ENCODE measurements at regions not wholly inside any gene's neighbourhood (a gene's known extent, or its start where the extent isn't known, plus 50 kb on each side); places are given as distances from the start of the nearest gene placed in this dataset.

GRCh38 chr5:117161718-117162335 is 587.2 kb upstream of the SEMA6A start:
- H3K9me3 ChIP-seq (ENCODE audit: control insufficient read depth in 2 of 2, insufficient read depth in 1 of 2, low read depth in 1 of 2, low read length in 1 of 2), result no peaks in the 10 kb centered on the region
- no peaks in the 10 kb centered on the region for H3K4me1 ChIP-seq (ENCODE audit: control insufficient read depth in 3 of 3, insufficient read depth in 2 of 3, low read depth in 1 of 3, low read length in 2 of 3)
- no peaks in the 10 kb centered on the region for H3K27me3 ChIP-seq (ENCODE audit: control insufficient read depth in 3 of 3, insufficient read depth in 3 of 3, low read length in 3 of 3)
- no peak for DNase-seq
- H3K4me3 ChIP-seq (ENCODE audit: low read depth in 1 of 3, low read length in 3 of 3), result no peak overlapping the region
- no peaks in the 10 kb centered on the region for H3K36me3 ChIP-seq (ENCODE audit: control insufficient read depth in 3 of 3, insufficient read depth in 2 of 3, low read depth in 1 of 3, low read length in 3 of 3)
- 68 to 74% (median 69%) methylated on average over 7 of the region's 7 CpGs for WGBS, 3 donors
- H3K27ac ChIP-seq (ENCODE audit: low read depth in 1 of 3, low read length in 2 of 3), result no peak overlapping the region
- no peak for FAIRE-seq

GRCh38 chr5:117160391-117160790 is 585.8 kb upstream of the SEMA6A start:
- no peak for FAIRE-seq

GRCh38 chr5:117149312-117149711 is 574.7 kb upstream of the SEMA6A start:
- Histone ChIP-seq H3K4me1 (ENCODE audit: control insufficient read depth in 3 of 3, insufficient read depth in 2 of 3, low read depth in 1 of 3, low read length in 2 of 3) (no peaks in the 10 kb centered on the region), H3K4me3 (ENCODE audit: low read depth in 1 of 3, low read length in 3 of 3) (no peak overlapping the region), H3K9me3 (ENCODE audit: control insufficient read depth in 2 of 2, insufficient read depth in 1 of 2, low read depth in 1 of 2, low read length in 1 of 2) (no peaks in the 10 kb centered on the region), H3K27ac (ENCODE audit: low read depth in 1 of 3, low read length in 2 of 3) (no peak overlapping the region), H3K36me3 (ENCODE audit: control insufficient read depth in 3 of 3, insufficient read depth in 2 of 3, low read depth in 1 of 3, low read length in 3 of 3) (no peaks in the 10 kb centered on the region), H3K27me3 (ENCODE audit: control insufficient read depth in 3 of 3, insufficient read depth in 3 of 3, low read length in 3 of 3) (no peaks in the 10 kb centered on the region)
- FAIRE-seq, result no peak
- no peak for DNase-seq
- 84 to 90% (median 87%) methylated on average over 4 of the region's 4 CpGs for WGBS, 3 donors

More at GRCh38 chr5:117160391-117160790, 585.8 kb upstream of the SEMA6A start:
- no peaks in the 10 kb centered on the region for H3K27me3 ChIP-seq (ENCODE audit: control insufficient read depth in 3 of 3, insufficient read depth in 3 of 3, low read length in 3 of 3)
- H3K4me1 ChIP-seq (ENCODE audit: control insufficient read depth in 3 of 3, insufficient read depth in 2 of 3, low read depth in 1 of 3, low read length in 2 of 3), result no peaks in the 10 kb centered on the region
- H3K9me3 ChIP-seq (ENCODE audit: control insufficient read depth in 2 of 2, insufficient read depth in 1 of 2, low read depth in 1 of 2, low read length in 1 of 2), result no peaks in the 10 kb centered on the region
- H3K36me3 ChIP-seq (ENCODE audit: control insufficient read depth in 3 of 3, insufficient read depth in 2 of 3, low read depth in 1 of 3, low read length in 3 of 3), result no peaks in the 10 kb centered on the region
- WGBS, 3 donors, result 35 to 58% (median 39%) methylated on average over 2 of the region's 2 CpGs
- H3K27ac ChIP-seq (ENCODE audit: low read depth in 1 of 3, low read length in 2 of 3), result no peak overlapping the region
- no peak for DNase-seq
- no peak overlapping the region for H3K4me3 ChIP-seq (ENCODE audit: low read depth in 1 of 3, low read length in 3 of 3)

GRCh38 chr5:117144086-117144485 is 569.5 kb upstream of the SEMA6A start:
- no peak for DNase-seq
- H3K9me3 ChIP-seq (ENCODE audit: control insufficient read depth in 2 of 2, insufficient read depth in 1 of 2, low read depth in 1 of 2, low read length in 1 of 2), result no peaks in the 10 kb centered on the region
- no peak for FAIRE-seq
- H3K4me1 ChIP-seq (ENCODE audit: control insufficient read depth in 3 of 3, insufficient read depth in 2 of 3, low read depth in 1 of 3, low read length in 2 of 3), result no peaks in the 10 kb centered on the region
- H3K4me3 ChIP-seq (ENCODE audit: low read depth in 1 of 3, low read length in 3 of 3), result no peak overlapping the region
- H3K27ac ChIP-seq (ENCODE audit: low read depth in 1 of 3, low read length in 2 of 3), result no peak overlapping the region
- no peaks in the 10 kb centered on the region for H3K36me3 ChIP-seq (ENCODE audit: control insufficient read depth in 3 of 3, insufficient read depth in 2 of 3, low read depth in 1 of 3, low read length in 3 of 3)
- no peaks in the 10 kb centered on the region for H3K27me3 ChIP-seq (ENCODE audit: control insufficient read depth in 3 of 3, insufficient read depth in 3 of 3, low read length in 3 of 3)

DNA sequence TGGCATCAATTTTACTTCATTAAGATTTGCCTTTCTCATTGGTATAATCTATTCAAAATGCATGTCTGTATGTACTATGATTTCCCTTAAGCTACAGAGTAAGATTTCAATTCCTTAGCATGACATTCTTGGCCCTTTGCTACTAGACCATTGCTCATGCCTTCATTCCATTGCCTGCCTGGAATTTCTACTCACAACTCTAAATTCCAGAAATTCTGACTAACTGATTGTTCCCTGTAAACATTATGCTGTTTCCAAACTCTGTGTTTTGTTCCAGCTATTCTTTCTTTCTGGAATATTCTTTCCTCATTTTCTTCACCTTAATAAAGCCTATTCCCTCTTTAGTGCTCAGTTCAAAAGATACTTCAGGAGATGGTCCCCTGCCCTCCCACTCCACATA is 568.8 kb upstream of the SEMA6A start:
- Histone ChIP-seq H3K4me1 (ENCODE audit: control insufficient read depth in 3 of 3, insufficient read depth in 2 of 3, low read depth in 1 of 3, low read length in 2 of 3) (no peaks in the 10 kb centered on the region), H3K27me3 (ENCODE audit: control insufficient read depth in 3 of 3, insufficient read depth in 3 of 3, low read length in 3 of 3) (no peaks in the 10 kb centered on the region), H3K9me3 (ENCODE audit: control insufficient read depth in 2 of 2, insufficient read depth in 1 of 2, low read depth in 1 of 2, low read length in 1 of 2) (no peaks in the 10 kb centered on the region), H3K36me3 (ENCODE audit: control insufficient read depth in 3 of 3, insufficient read depth in 2 of 3, low read depth in 1 of 3, low read length in 3 of 3) (no peaks in the 10 kb centered on the region), H3K4me3 (ENCODE audit: low read depth in 1 of 3, low read length in 3 of 3) (no peak overlapping the region), H3K27ac (ENCODE audit: low read depth in 1 of 3, low read length in 2 of 3) (no peak overlapping the region)
- no peak for DNase-seq
- FAIRE-seq, result no peak

DNA sequence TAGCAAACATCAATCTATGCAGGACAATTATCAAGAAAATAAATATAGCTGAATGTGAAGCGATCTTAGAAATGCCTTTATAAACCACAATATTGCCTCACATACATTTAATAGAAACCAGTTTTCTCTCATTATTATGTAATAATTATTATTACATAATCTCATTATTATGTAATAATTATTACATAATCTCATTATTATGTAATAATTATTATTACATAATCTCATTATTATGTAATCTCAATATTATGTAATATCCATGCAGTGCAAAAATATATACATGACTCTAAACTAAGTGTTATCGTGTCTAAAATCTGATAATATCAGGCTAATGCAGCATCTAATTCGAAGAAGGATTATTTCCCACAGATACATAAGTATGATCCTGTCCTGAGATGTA is 563.9 kb upstream of the SEMA6A start:
- no peak overlapping the region for H3K4me3 ChIP-seq (ENCODE audit: low read depth in 1 of 3, low read length in 3 of 3)
- H3K36me3 ChIP-seq (ENCODE audit: control insufficient read depth in 3 of 3, insufficient read depth in 2 of 3, low read depth in 1 of 3, low read length in 3 of 3), result no peaks in the 10 kb centered on the region
- no peak overlapping the region for H3K27ac ChIP-seq (ENCODE audit: low read depth in 1 of 3, low read length in 2 of 3)
- no peaks in the 10 kb centered on the region for H3K27me3 ChIP-seq (ENCODE audit: control insufficient read depth in 3 of 3, insufficient read depth in 3 of 3, low read length in 3 of 3)
- no peaks in the 10 kb centered on the region for H3K9me3 ChIP-seq (ENCODE audit: control insufficient read depth in 2 of 2, insufficient read depth in 1 of 2, low read depth in 1 of 2, low read length in 1 of 2)
- FAIRE-seq (no peak), DNase-seq (no peak)
- H3K4me1 ChIP-seq (ENCODE audit: control insufficient read depth in 3 of 3, insufficient read depth in 2 of 3, low read depth in 1 of 3, low read length in 2 of 3), result no peaks in the 10 kb centered on the region
- WGBS, 3 donors, result 72 to 86% (median 85%) methylated on average over 3 of the region's 3 CpGs

DNA sequence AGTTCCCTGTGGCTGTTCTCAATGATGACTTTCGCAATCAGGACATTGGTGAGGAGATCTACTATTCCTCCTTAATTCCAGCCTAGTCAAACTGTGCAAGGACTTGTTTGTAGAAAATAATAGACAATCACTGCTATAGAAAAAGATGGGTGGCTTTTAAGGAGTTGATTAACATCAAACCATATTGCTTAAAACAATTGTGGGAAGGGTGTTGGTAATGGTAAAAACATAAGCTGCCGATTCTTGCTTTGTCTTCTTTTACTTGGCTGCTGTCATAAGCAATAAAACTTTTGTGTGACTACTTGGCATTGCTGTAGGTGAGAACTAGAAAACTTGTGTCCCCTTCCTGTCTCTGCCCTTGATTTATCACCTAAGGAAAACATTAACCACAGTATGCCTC is 561.2 kb upstream of the SEMA6A start:
- Histone ChIP-seq H3K27me3 (ENCODE audit: control insufficient read depth in 3 of 3, insufficient read depth in 3 of 3, low read length in 3 of 3) (no peaks in the 10 kb centered on the region), H3K4me3 (ENCODE audit: low read depth in 1 of 3, low read length in 3 of 3) (no peak overlapping the region), H3K9me3 (ENCODE audit: control insufficient read depth in 2 of 2, insufficient read depth in 1 of 2, low read depth in 1 of 2, low read length in 1 of 2) (no peaks in the 10 kb centered on the region), H3K27ac (ENCODE audit: low read depth in 1 of 3, low read length in 2 of 3) (no peak overlapping the region), H3K36me3 (ENCODE audit: control insufficient read depth in 3 of 3, insufficient read depth in 2 of 3, low read depth in 1 of 3, low read length in 3 of 3) (no peaks in the 10 kb centered on the region), H3K4me1 (ENCODE audit: control insufficient read depth in 3 of 3, insufficient read depth in 2 of 3, low read depth in 1 of 3, low read length in 2 of 3) (no peaks in the 10 kb centered on the region)
- 63 to 85% (median 80%) methylated on average over 2 of the region's 2 CpGs for WGBS, 3 donors
- DNase-seq, result no peak
- no peak for FAIRE-seq

- no peak for FAIRE-seq
Measured at GRCh38 chr5:117133198-117133597, 558.6 kb upstream of the SEMA6A start.

GRCh38 chr5:117131876-117132275 is 557.3 kb upstream of the SEMA6A start:
- no peaks in the 10 kb centered on the region for H3K27me3 ChIP-seq (ENCODE audit: control insufficient read depth in 3 of 3, insufficient read depth in 3 of 3, low read length in 3 of 3)
- H3K27ac ChIP-seq (ENCODE audit: low read depth in 1 of 3, low read length in 2 of 3), result no peak overlapping the region
- DNase-seq (no peak), FAIRE-seq (no peak)
- H3K4me1 ChIP-seq (ENCODE audit: control insufficient read depth in 3 of 3, insufficient read depth in 2 of 3, low read depth in 1 of 3, low read length in 2 of 3), result no peaks in the 10 kb centered on the region
- H3K4me3 ChIP-seq (ENCODE audit: low read depth in 1 of 3, low read length in 3 of 3), result no peak overlapping the region
- no peaks in the 10 kb centered on the region for H3K36me3 ChIP-seq (ENCODE audit: control insufficient read depth in 3 of 3, insufficient read depth in 2 of 3, low read depth in 1 of 3, low read length in 3 of 3)
- no peaks in the 10 kb centered on the region for H3K9me3 ChIP-seq (ENCODE audit: control insufficient read depth in 2 of 2, insufficient read depth in 1 of 2, low read depth in 1 of 2, low read length in 1 of 2)

More at GRCh38 chr5:117133198-117133597, 558.6 kb upstream of the SEMA6A start:
- no peaks in the 10 kb centered on the region for H3K9me3 ChIP-seq (ENCODE audit: control insufficient read depth in 2 of 2, insufficient read depth in 1 of 2, low read depth in 1 of 2, low read length in 1 of 2)
- no peak for DNase-seq
- no peaks in the 10 kb centered on the region for H3K27me3 ChIP-seq (ENCODE audit: control insufficient read depth in 3 of 3, insufficient read depth in 3 of 3, low read length in 3 of 3)
- H3K4me1 ChIP-seq (ENCODE audit: control insufficient read depth in 3 of 3, insufficient read depth in 2 of 3, low read depth in 1 of 3, low read length in 2 of 3), result no peaks in the 10 kb centered on the region
- no peaks in the 10 kb centered on the region for H3K36me3 ChIP-seq (ENCODE audit: control insufficient read depth in 3 of 3, insufficient read depth in 2 of 3, low read depth in 1 of 3, low read length in 3 of 3)
- H3K27ac ChIP-seq (ENCODE audit: low read depth in 1 of 3, low read length in 2 of 3), result no peak overlapping the region
- H3K4me3 ChIP-seq (ENCODE audit: low read depth in 1 of 3, low read length in 3 of 3), result no peak overlapping the region
